Panc1 (cell line): ENCODE measurements at regions not wholly inside any gene's neighbourhood (a gene's known extent, or its start where the extent isn't known, plus 50 kb on each side); places are given as distances from the start of the nearest gene placed in this dataset.

Experiments
- ATAC-seq: fragments of 200-7000 bp; cut with Tn5 transposase; 2 replicates; pipeline ENCODE4 v1.9.1; 2020; ENCODE audit warnings: mild to moderate bottlenecking, moderate library complexity
- BruUV-seq: library from RNA; stranded (reverse); fragments of 400-500 nt; replicated peaks from 2 replicates; lab custom pipeline; 2021; lab: Mats Ljungman, UMichigan
- CTCF ChIA-PET: fragments of 300-600 bp; sonication (Branson Sonifier 250); formaldehyde crosslinking; loops from one replicate; lab custom pipeline; 2022; ENCODE audit warnings: antibody characterized with exemption; lab: Charles Lee
- POLR2A ChIA-PET: fragments of 300-600 bp; sonication (Branson Sonifier 250); formaldehyde crosslinking; loops from one replicate; lab custom pipeline; 2022; ENCODE audit warnings: antibody characterized with exemption; lab: Charles Lee
- DNase-seq: peaks from one replicate; pipeline ENCODE4 v3.0.0-alpha.2; 2010; ENCODE audit warnings: low read depth, low spot score
- H3K27ac ChIP-seq: 2 replicates; pipeline ENCODE4 v1.5.1; 2011; ENCODE audit warnings: mild to moderate bottlenecking, low read length, inconsistent platforms
- H3K27me3 ChIP-seq: fragments of 200-500 bp; sonication (Bioruptor generic); 2 replicates; pipeline ENCODE4 v1.6.0; 2014; ENCODE audit warnings: low read length, inconsistent platforms; ENCODE audit not compliant: control insufficient read depth, insufficient read depth
- H3K36me3 ChIP-seq: fragments of 200-500 bp; sonication (Bioruptor generic); 2 replicates; pipeline ENCODE4 v1.5.1; 2014; ENCODE audit warnings: inconsistent platforms, mild to moderate bottlenecking, low read length, moderate library complexity; ENCODE audit not compliant: control insufficient read depth, insufficient read depth
- H3K4me1 ChIP-seq: 2 replicates; pipeline ENCODE4 v1.5.1; 2011; ENCODE audit warnings: inconsistent platforms, mild to moderate bottlenecking, low read length, moderate library complexity; ENCODE audit not compliant: control insufficient read depth, insufficient read depth
- H3K4me3 ChIP-seq, 2 experiments: 2 replicates each; pipeline ENCODE4 v1.5.1; 2011 to 2012; ENCODE audit warnings: low read depth in 2 of 2, low read length in 2 of 2, mild to moderate bottlenecking in 2 of 2, inconsistent platforms in 1 of 2, moderate library complexity in 1 of 2
- H3K9me3 ChIP-seq: fragments of 200-500 bp; sonication (Bioruptor generic); 2 replicates; pipeline ENCODE4 v1.5.1; 2014; ENCODE audit warnings: low read depth, mild to moderate bottlenecking, inconsistent platforms, low read length, moderate library complexity; ENCODE audit not compliant: control insufficient read depth, insufficient read depth
- POLR2AphosphoS5 ChIP-seq: IDR thresholded peaks from 2 replicates; pipeline ENCODE4 v1.6.1; 2012; ENCODE audit warnings: mild to moderate bottlenecking, low read depth, low read length, moderate library complexity
- REST ChIP-seq, 2 experiments: IDR thresholded peaks; 2 replicates each; pipeline ENCODE4 v1.6.1; 2011 to 2012; ENCODE audit warnings: low read depth in 2 of 2, control low read depth in 1 of 2, low read length in 1 of 2, mild to moderate bottlenecking in 1 of 2, moderate library complexity in 1 of 2; ENCODE audit not compliant: insufficient read depth in 1 of 2
- SIN3A ChIP-seq: IDR thresholded peaks from 2 replicates; pipeline ENCODE4 v1.6.1; 2012; ENCODE audit warnings: low read depth, mild to moderate bottlenecking, low read length, moderate library complexity, borderline replicate concordance; ENCODE audit not compliant: insufficient read depth
- TCF7L2 ChIP-seq: IDR thresholded peaks from 2 replicates; pipeline ENCODE4 v1.6.1; 2011; ENCODE audit warnings: mild to moderate bottlenecking, low read depth, low read length, inconsistent platforms
- in situ Hi-C: cut with HindIII; loops from 2 replicates; pipeline ENCODE4 v1.10.0; 2016; ENCODE audit warnings: low sequenced_read_pairs, low pct_unique_long_range_greater_than_20kb
- intact Hi-C: fragments of 100-400 bp; cut with micrococcal nuclease; formaldehyde crosslinking; loops from one replicate; pipeline ENCODE4 v1.10.0; 2022; ENCODE audit not compliant: unreplicated experiment
- TF ChIP-seq, protein P1 (sequence below): fragments of 450-650 bp; IDR thresholded peaks from 2 replicates; pipeline ENCODE4 v1.5.1; 2017; ENCODE audit warnings: mild to moderate bottlenecking

DNA sequence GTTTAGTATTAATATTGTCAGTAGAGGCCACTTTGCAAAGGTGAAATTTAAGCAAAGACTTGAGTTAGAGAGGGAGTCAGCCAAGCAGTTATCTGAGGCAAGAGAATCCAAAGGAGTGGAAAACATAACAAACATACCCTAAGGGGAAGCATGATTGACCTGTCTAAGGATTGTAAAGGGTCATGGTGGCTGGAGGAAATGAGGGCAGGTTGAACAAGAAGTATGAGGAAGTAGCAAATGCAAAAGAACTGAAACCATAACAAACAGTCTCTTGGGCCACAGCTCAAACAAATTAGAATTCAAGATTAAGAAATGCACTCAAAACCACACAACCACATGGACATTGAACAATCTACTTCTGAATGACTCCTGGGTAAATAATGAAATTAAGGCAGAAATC lies 103.2 kb downstream of the FBXO5 start:
- H3K36me3 ChIP-seq, result no peaks in the 10 kb centered on the region
- ATAC-seq, result no peak
- no TSS peak for BruUV-seq
- H3K27me3 ChIP-seq, result no peaks in the 10 kb centered on the region
- POLR2A ChIA-PET, result no interaction called here
- DNase-seq, result no peak
- intact Hi-C loops, result no loop called here
- no peak overlapping the region for H3K27ac ChIP-seq
- no peak for TF ChIP-seq SIN3A
- TF ChIP-seq POLR2AphosphoS5, result no peak
- in situ Hi-C loops, result no loop called here
- CTCF ChIA-PET, result no interaction called here
- no peaks in the 10 kb centered on the region for H3K9me3 ChIP-seq
- H3K4me1 ChIP-seq, result no peaks in the 10 kb centered on the region
- H3K4me3 ChIP-seq, result no peak overlapping the region

GRCh38 chr6:152893187-152893586 lies 89.7 kb downstream of the FBXO5 start:
- no peak for ATAC-seq
- peaks cover 4% of the 10 kb centered on the region; the same call in 1 of the 2 replicates for H3K27me3 ChIP-seq
- no peaks in the 10 kb centered on the region for H3K9me3 ChIP-seq
- DNase-seq, result no peak
- no peaks in the 10 kb centered on the region for H3K4me1 ChIP-seq
- in situ Hi-C loops, result no loop called here
- POLR2A ChIA-PET, result no interaction called here
- no peaks in the 10 kb centered on the region for H3K36me3 ChIP-seq
- H3K27ac ChIP-seq, result no peak overlapping the region
- CTCF ChIA-PET, result no interaction called here
- TF ChIP-seq REST (IDR thresholded peaks at IDR 0.05; ENCODE audit: insufficient read depth in 1 of 2, low read depth in 2 of 2, low read length in 1 of 2) (no peak), TCF7L2 (no peak), POLR2AphosphoS5 (no peak), SIN3A (no peak)
- TF ChIP-seq, protein P1, sequence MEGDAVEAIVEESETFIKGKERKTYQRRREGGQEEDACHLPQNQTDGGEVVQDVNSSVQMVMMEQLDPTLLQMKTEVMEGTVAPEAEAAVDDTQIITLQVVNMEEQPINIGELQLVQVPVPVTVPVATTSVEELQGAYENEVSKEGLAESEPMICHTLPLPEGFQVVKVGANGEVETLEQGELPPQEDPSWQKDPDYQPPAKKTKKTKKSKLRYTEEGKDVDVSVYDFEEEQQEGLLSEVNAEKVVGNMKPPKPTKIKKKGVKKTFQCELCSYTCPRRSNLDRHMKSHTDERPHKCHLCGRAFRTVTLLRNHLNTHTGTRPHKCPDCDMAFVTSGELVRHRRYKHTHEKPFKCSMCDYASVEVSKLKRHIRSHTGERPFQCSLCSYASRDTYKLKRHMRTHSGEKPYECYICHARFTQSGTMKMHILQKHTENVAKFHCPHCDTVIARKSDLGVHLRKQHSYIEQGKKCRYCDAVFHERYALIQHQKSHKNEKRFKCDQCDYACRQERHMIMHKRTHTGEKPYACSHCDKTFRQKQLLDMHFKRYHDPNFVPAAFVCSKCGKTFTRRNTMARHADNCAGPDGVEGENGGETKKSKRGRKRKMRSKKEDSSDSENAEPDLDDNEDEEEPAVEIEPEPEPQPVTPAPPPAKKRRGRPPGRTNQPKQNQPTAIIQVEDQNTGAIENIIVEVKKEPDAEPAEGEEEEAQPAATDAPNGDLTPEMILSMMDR, result no peak
- intact Hi-C loops, result no loop called here
- no TSS peak for BruUV-seq
- no peak overlapping the region for H3K4me3 ChIP-seq

GRCh38 chr6:152896923-152897322 lies 85.9 kb downstream of the FBXO5 start:
- Histone ChIP-seq H3K4me1 (no peaks in the 10 kb centered on the region), H3K9me3 (no peaks in the 10 kb centered on the region), H3K36me3 (no peaks in the 10 kb centered on the region), H3K4me3 (no peak overlapping the region), H3K27me3 (no peaks in the 10 kb centered on the region; the same call in 1 of the 2 replicates), H3K27ac (no peak overlapping the region)
- ChIA-PET POLR2A (no interaction called here), CTCF (no interaction called here)
- DNase-seq, result no peak
- no peak for ATAC-seq
- in situ Hi-C loops (no loop called here), intact Hi-C loops (loop anchor here (1.0 kb wide), 1 partner anchor 33 kb away; no protein-coding TSS in a partner anchor)
- TF ChIP-seq SIN3A (no peak), REST (IDR thresholded peaks at IDR 0.05; ENCODE audit: insufficient read depth in 1 of 2, low read depth in 2 of 2, low read length in 1 of 2) (no peak), POLR2AphosphoS5 (no peak), TCF7L2 (no peak)
- TF ChIP-seq, protein P1, result no peak
- BruUV-seq, result no TSS peak
